Activated T-cell treated with anti-CD3 and anti-CD28 coated beads, Interleukin-2, amount 50 U/mL, for 4 hours (primary cell): ENCODE measurements at regions not wholly inside any gene's neighbourhood (a gene's known extent, or its start where the extent isn't known, plus 50 kb on each side); places are given as distances from the start of the nearest gene placed in this dataset.

ENCODE experiments used
- ATAC-seq, 2 donors: fragments of 200-7000 bp; cut with Tn5 transposase; one replicate each; pipeline ENCODE4 v1.10.0; 2021
- DNase-seq: peaks from one replicate; pipeline ENCODE4 v3.0.0-alpha.2; 2020
- H3K27me3 Mint-ChIP-seq: one replicate; pipeline ENCODE4 v1.8.0; 2021; ENCODE audit warnings: low read depth, mixed read lengths
- H3K36me3 Mint-ChIP-seq: one replicate; pipeline ENCODE4 v1.8.0; 2022; ENCODE audit warnings: mixed read lengths; ENCODE audit not compliant: insufficient read depth
- H3K4me1 Mint-ChIP-seq: one replicate; pipeline ENCODE4 v1.8.0; 2021; ENCODE audit warnings: low read depth, mixed read lengths
- H3K4me3 Mint-ChIP-seq: one replicate; pipeline ENCODE4 v1.8.0; 2021; ENCODE audit warnings: mild to moderate bottlenecking, moderate library complexity, mixed read lengths
- H3K9me3 Mint-ChIP-seq: one replicate; pipeline ENCODE4 v1.8.0; 2021; ENCODE audit warnings: mixed read lengths

DNA sequence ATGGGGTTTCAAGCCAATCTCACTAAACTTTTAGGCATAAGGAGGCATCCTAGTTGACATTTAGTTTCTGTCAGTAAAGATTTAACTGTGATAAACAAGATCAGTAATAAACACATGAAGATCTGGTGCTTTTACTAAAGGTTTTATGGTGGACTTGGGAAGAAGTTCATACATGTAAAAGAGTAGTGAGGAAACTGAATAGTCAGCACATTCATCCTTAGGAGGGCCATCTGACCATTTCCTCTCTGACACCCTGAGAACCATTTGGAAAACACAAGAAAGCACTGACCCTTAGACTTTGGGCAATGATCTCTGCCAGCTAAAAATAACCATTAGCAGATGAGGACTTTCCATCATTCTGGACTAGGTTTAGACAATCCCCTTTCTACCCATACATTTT lies 1040.9 kb downstream of the AGBL1 start:
- ATAC-seq (no peak), DNase-seq (no peak)
- Mint-ChIP-seq H3K9me3 (no peaks in the 10 kb centered on the region), H3K4me1 (no peaks in the 10 kb centered on the region), H3K4me3 (no peak overlapping the region), H3K36me3 (no peaks in the 10 kb centered on the region), H3K27me3 (peaks cover 2% of the 10 kb centered on the region)

DNA sequence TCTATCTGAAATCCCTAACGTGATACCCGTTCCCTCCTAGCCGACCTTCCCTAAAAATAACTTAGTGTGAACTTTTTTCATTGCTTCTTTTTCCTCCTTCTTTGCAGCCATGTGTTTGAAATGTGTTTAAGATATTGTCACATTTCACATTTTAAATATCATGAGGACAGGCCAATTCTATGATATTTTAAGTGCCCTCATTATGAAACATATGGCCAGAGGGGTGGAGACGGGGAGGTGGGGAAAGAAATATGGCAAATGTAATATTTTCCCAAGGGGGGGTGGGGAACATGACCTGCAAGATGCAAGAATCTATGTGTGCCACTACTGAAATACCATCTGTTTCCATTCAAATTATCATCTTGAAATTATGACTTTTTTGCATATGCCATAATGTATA lies 1039.2 kb downstream of the AGBL1 start:
- Mint-ChIP-seq H3K4me1 (no peaks in the 10 kb centered on the region), H3K27me3 (peaks cover 2% of the 10 kb centered on the region), H3K4me3 (no peak overlapping the region), H3K36me3 (no peaks in the 10 kb centered on the region), H3K9me3 (peaks cover 3% of the 10 kb centered on the region)
- ATAC-seq: no peak
- no peak for DNase-seq

DNA sequence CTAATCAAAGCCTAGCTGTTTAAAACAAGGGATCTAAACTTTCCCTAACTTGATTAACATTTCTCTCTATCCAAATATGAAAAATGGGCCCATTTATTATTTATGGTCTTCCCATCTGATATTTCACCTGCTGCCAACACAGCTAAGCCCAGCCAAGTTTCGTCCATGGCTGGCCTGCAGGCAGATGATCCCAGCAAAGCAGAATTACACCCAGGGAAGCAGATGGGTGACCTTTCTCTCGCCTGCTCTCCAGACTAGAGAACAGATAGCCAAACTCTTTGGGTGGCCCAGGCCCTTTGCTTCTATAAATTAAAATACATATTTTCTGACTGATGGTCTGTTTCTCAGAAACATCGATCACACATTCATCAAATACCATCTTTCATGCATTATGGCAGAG lies 1038.8 kb downstream of the AGBL1 start:
- H3K27me3 Mint-ChIP-seq: peaks cover 2% of the 10 kb centered on the region
- ATAC-seq: no peak
- no peak for DNase-seq
- no peak overlapping the region for H3K4me3 Mint-ChIP-seq
- H3K4me1 Mint-ChIP-seq: no peaks in the 10 kb centered on the region
- no peaks in the 10 kb centered on the region for H3K36me3 Mint-ChIP-seq
- H3K9me3 Mint-ChIP-seq: peaks cover 3% of the 10 kb centered on the region

DNA sequence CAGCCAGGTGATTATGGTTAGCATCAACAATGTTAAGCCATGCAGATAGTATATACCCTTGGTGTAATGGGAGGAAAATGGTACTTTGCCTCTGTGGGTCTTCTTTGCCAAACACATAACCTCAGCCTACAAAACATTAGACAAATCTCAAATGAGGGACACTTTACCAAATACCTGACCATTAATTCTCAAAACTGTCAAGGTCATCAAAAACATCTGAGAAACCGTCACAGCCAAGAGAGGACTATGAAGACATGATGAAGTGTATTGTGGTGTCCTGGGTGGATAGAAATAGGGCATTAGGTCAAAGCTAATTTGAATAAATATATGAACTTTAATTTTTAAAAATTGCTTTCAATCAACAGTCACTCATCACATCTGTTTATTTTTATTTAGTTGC lies 1036.1 kb downstream of the AGBL1 start:
- Mint-ChIP-seq H3K9me3 (peaks cover 3% of the 10 kb centered on the region), H3K27me3 (peaks cover 2% of the 10 kb centered on the region), H3K36me3 (no peaks in the 10 kb centered on the region), H3K4me3 (no peak overlapping the region), H3K4me1 (no peaks in the 10 kb centered on the region)
- DNase-seq (no peak), ATAC-seq (no peak)

DNA sequence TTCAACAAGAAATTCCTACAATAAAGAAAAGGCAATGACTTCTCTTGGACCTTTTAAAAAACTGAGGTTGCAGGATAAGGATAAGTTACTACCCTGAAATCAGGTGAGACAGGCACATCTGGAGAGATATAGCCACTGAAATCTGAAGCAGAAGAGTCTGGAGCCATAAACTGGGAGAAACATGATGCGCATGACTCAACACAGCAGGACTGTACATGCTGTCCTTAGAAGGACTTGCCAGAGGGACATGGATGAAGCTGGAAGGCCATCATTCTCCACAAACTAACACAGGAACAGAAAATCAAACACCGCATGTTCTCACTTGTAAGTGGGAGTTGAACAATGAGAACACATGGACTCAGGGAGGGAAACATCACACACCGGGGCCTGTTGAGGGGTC lies 1020.2 kb downstream of the AGBL1 start:
- Mint-ChIP-seq H3K9me3 (peaks cover 10% of the 10 kb centered on the region), H3K4me1 (no peaks in the 10 kb centered on the region), H3K36me3 (no peaks in the 10 kb centered on the region), H3K27me3 (peaks cover 14% of the 10 kb centered on the region), H3K4me3 (no peak overlapping the region)
- ATAC-seq (no peak), DNase-seq (no peak)

DNA sequence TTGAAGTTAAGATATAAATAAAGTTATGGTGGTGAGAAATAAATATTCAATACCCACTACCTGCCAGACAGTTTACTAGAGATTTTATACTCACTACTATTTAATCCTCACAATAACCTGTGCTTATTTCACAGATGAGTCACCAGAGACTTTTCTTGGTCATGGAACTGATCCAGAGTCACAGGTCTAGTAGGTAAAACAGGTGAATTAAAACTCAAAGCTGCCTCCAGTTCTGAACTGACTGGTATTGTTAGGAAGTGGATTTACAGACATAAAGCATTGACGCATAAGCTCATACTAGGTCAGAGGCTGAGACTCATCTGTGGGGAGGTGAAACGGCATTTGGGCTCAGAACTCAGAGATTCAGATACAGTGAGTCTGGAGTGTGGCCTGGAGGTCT lies 1009.9 kb downstream of the AGBL1 start:
- ATAC-seq (no peak), DNase-seq (no peak)
- no peaks in the 10 kb centered on the region for H3K9me3 Mint-ChIP-seq
- H3K36me3 Mint-ChIP-seq: no peaks in the 10 kb centered on the region
- no peaks in the 10 kb centered on the region for H3K4me1 Mint-ChIP-seq
- no peaks in the 10 kb centered on the region for H3K27me3 Mint-ChIP-seq
- H3K4me3 Mint-ChIP-seq: no peak overlapping the region

DNA sequence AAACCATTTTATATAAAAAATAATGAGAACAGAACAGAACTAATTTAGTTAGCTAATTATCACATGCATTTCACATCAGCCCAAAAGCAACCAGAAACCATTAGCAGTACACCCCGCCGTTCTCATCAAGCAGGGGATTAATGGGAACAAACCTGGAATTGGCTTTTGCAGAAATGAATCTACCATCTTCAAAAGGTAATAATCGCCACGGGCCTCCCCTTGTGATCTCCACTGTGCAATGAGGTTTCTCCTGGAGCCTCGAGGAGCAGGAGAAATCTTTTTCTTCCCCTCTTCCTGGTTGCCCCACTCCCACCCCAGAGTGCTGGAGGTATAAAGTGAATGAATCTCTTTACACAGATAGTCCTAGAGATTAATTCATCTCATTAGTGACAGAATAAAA lies 1003.5 kb downstream of the AGBL1 start:
- no peaks in the 10 kb centered on the region for H3K36me3 Mint-ChIP-seq
- no peaks in the 10 kb centered on the region for H3K4me1 Mint-ChIP-seq
- peaks cover 7% of the 10 kb centered on the region for H3K27me3 Mint-ChIP-seq
- no peak overlapping the region for H3K4me3 Mint-ChIP-seq
- DNase-seq: no peak
- no peaks in the 10 kb centered on the region for H3K9me3 Mint-ChIP-seq
- ATAC-seq: no peak

DNA sequence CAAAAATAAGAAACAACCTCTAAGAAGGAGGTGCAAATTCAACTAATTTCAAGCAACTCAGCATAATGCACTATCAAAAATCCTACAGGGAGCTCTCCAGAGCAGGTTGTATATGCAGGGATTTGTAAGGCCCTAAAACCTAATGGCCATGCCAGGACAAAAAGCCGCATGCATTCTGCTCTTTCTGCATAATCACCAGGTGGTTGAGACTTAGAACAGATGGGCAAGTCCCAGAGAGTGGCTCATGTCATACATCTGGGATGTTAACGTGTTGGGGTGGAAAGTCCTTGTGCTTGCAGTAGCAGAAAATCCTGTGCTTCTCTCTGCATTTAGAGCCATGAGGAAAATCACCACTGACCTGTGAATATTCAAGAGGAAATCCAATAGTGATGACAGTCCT lies 1002.9 kb downstream of the AGBL1 start:
- H3K27me3 Mint-ChIP-seq: peaks cover 7% of the 10 kb centered on the region

DNA sequence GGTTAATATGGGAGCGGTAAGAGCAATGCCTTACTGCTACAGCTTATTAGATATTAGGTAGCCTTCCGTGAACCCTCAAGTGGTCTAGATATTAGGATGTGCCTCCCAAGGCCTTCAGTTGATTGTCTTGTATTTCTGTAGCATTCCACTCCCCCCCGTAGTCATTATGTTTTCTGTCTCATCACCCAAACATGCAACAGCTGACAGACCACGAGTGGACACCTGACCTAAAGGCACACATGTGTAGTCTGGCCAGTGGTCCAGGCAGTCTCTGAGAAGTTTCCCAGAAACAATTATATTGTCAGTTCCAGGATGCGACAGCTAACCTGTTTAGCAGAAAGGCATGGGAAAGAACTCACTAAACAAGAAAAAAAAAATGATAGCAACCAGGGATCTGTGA lies 1000.9 kb downstream of the AGBL1 start:
- Mint-ChIP-seq H3K9me3 (no peaks in the 10 kb centered on the region), H3K36me3 (no peaks in the 10 kb centered on the region), H3K27me3 (peaks cover 7% of the 10 kb centered on the region), H3K4me1 (no peaks in the 10 kb centered on the region), H3K4me3 (no peak overlapping the region)
- no peak for DNase-seq
- ATAC-seq: no peak

More for the DNA sequence above, 1002.9 kb downstream of the AGBL1 start:
- ATAC-seq (no peak), DNase-seq (no peak)
- no peaks in the 10 kb centered on the region for H3K36me3 Mint-ChIP-seq
- H3K4me3 Mint-ChIP-seq: no peak overlapping the region
- no peaks in the 10 kb centered on the region for H3K4me1 Mint-ChIP-seq
- H3K9me3 Mint-ChIP-seq: no peaks in the 10 kb centered on the region
